ENCODE measurements at regions not wholly inside any gene's neighbourhood (a gene's known extent, or its start where the extent isn't known, plus 50 kb on each side); places are given as distances from the start of the nearest gene placed in this dataset.

GRCh38 chr13:26475176-26476110 lies 82.0 kb upstream of the WASF3 start:
- no peak for TF ChIP-seq CTCF (IDR thresholded peaks at IDR 0.05)
- no peak for TF ChIP-seq POLR2A (IDR thresholded peaks at IDR 0.05)
